Astrocyte (in vitro differentiated cells and primary cell): ENCODE measurements at regions not wholly inside any gene's neighbourhood (a gene's known extent, or its start where the extent isn't known, plus 50 kb on each side); places are given as distances from the start of the nearest gene placed in this dataset.

ENCODE experiments used
- DNase-seq: peaks from one replicate; pipeline ENCODE4 v3.0.0-alpha.2; 2010; ENCODE audit warnings: low read depth
- FAIRE-seq: peaks from 2 replicates; lab custom pipeline; 2011; peaks lifted over from hg19 to GRCh38; lab: Jason Lieb, UNC
- H2AFZ ChIP-seq: 2 replicates; pipeline ENCODE4 v1.6.0; 2012; ENCODE audit warnings: low read depth, low read length, inconsistent platforms
- H3K27ac ChIP-seq: 2 replicates; pipeline ENCODE4 v1.5.1; 2011; ENCODE audit warnings: low read depth, low read length, inconsistent platforms
- H3K27me3 ChIP-seq: 2 replicates; pipeline ENCODE4 v1.6.0; 2011; ENCODE audit warnings: low read length, inconsistent platforms; ENCODE audit not compliant: insufficient read depth
- H3K36me3 ChIP-seq: 2 replicates; pipeline ENCODE4 v1.5.1; 2011; ENCODE audit warnings: low read length, inconsistent platforms; ENCODE audit not compliant: insufficient read depth
- H3K4me1 ChIP-seq: 2 replicates; pipeline ENCODE4 v1.5.1; 2011; ENCODE audit warnings: low read length, inconsistent platforms; ENCODE audit not compliant: insufficient read depth
- H3K4me2 ChIP-seq: 2 replicates; pipeline ENCODE4 v1.6.0; 2012; ENCODE audit warnings: low read length, inconsistent platforms
- H3K4me3 ChIP-seq: 2 replicates; pipeline ENCODE4 v1.5.1; 2011; ENCODE audit warnings: low read depth, mild to moderate bottlenecking, low read length, inconsistent platforms; ENCODE audit not compliant: insufficient read depth
- H3K79me2 ChIP-seq: 2 replicates; pipeline ENCODE4 v1.6.0; 2012; ENCODE audit warnings: mild to moderate bottlenecking, low read length, inconsistent platforms; ENCODE audit not compliant: insufficient read depth
- H3K9ac ChIP-seq: 2 replicates; pipeline ENCODE4 v1.6.0; 2012; ENCODE audit warnings: mild to moderate bottlenecking, low read length, inconsistent platforms
- H3K9me3 ChIP-seq: 2 replicates; pipeline ENCODE4 v1.5.1; 2012; ENCODE audit warnings: low read depth, mild to moderate bottlenecking, low read length, inconsistent platforms; ENCODE audit not compliant: insufficient read depth
- H4K20me1 ChIP-seq: 2 replicates; pipeline ENCODE4 v1.6.0; 2012; ENCODE audit warnings: low read length, inconsistent platforms; ENCODE audit not compliant: insufficient read depth
- H3K27ac Mint-ChIP-seq: one replicate; pipeline ENCODE4 v1.8.0; 2021; ENCODE audit warnings: mild to moderate bottlenecking, mixed read lengths; ENCODE audit not compliant: unreplicated experiment
- H3K27me3 Mint-ChIP-seq: one replicate; pipeline ENCODE4 v1.8.0; 2021; ENCODE audit warnings: low read depth, mixed read lengths; ENCODE audit not compliant: unreplicated experiment
- H3K36me3 Mint-ChIP-seq: one replicate; pipeline ENCODE4 v1.8.0; 2021; ENCODE audit warnings: low read depth, mixed read lengths; ENCODE audit not compliant: unreplicated experiment
- H3K4me1 Mint-ChIP-seq: one replicate; pipeline ENCODE4 v1.8.0; 2021; ENCODE audit warnings: low read depth, mixed read lengths; ENCODE audit not compliant: unreplicated experiment
- H3K4me3 Mint-ChIP-seq: one replicate; pipeline ENCODE4 v1.8.0; 2021; ENCODE audit warnings: mild to moderate bottlenecking, moderate library complexity, mixed read lengths; ENCODE audit not compliant: unreplicated experiment
- H3K9me3 Mint-ChIP-seq: one replicate; pipeline ENCODE4 v1.8.0; 2021; ENCODE audit warnings: mild to moderate bottlenecking, mixed read lengths; ENCODE audit not compliant: unreplicated experiment
- EZH2 ChIP-seq: IDR thresholded peaks from 2 replicates; pipeline ENCODE4 v1.6.1; 2012; ENCODE audit warnings: mild to moderate bottlenecking, low read length, inconsistent platforms; ENCODE audit not compliant: insufficient read depth
- TF ChIP-seq, protein P1 (sequence below): IDR thresholded peaks from 2 replicates; pipeline ENCODE4 v1.5.1; 2011; ENCODE audit warnings: low read depth, mild to moderate bottlenecking, inconsistent platforms, low read length, moderate library complexity; ENCODE audit not compliant: insufficient read depth

DNA sequence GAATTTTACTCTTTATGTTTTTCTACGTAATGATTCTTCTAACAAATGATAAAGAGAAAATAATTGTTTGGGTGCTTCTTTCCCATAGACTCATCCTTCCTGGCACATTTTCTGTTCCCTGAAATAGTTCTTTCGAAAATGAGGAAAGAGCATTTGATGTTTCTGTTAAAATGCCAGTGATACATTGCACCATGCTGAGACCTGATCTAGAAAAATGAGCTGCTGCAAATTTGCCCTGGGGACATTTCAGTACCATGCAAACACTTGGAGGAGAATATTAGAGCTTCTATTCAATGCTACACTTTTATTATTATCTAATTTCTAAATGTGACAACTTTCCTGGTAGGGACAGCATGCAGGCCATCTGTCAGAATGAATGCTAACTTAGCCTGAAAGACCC is 83.3 kb downstream of the C4orf33 start:
- Histone ChIP-seq H3K4me3 (no peak overlapping the region), H3K9ac (no peak overlapping the region), H3K9me3 (no peaks in the 10 kb centered on the region), H3K27me3 (no peaks in the 10 kb centered on the region), H3K4me2 (no peak overlapping the region), H4K20me1 (no peaks in the 10 kb centered on the region), H2AFZ (no peak overlapping the region), H3K36me3 (no peaks in the 10 kb centered on the region), H3K4me1 (no peaks in the 10 kb centered on the region), H3K27ac (no peak overlapping the region), H3K79me2 (no peaks in the 10 kb centered on the region)
- FAIRE-seq: no peak
- H3K27me3 Mint-ChIP-seq: no peaks in the 10 kb centered on the region
- H3K9me3 Mint-ChIP-seq: no peaks in the 10 kb centered on the region
- H3K4me1 Mint-ChIP-seq: peaks cover 4% of the 10 kb centered on the region
- TF ChIP-seq, protein P1, sequence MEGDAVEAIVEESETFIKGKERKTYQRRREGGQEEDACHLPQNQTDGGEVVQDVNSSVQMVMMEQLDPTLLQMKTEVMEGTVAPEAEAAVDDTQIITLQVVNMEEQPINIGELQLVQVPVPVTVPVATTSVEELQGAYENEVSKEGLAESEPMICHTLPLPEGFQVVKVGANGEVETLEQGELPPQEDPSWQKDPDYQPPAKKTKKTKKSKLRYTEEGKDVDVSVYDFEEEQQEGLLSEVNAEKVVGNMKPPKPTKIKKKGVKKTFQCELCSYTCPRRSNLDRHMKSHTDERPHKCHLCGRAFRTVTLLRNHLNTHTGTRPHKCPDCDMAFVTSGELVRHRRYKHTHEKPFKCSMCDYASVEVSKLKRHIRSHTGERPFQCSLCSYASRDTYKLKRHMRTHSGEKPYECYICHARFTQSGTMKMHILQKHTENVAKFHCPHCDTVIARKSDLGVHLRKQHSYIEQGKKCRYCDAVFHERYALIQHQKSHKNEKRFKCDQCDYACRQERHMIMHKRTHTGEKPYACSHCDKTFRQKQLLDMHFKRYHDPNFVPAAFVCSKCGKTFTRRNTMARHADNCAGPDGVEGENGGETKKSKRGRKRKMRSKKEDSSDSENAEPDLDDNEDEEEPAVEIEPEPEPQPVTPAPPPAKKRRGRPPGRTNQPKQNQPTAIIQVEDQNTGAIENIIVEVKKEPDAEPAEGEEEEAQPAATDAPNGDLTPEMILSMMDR: no peak
- TF ChIP-seq EZH2: no peak
- H3K36me3 Mint-ChIP-seq: no peaks in the 10 kb centered on the region
- H3K4me3 Mint-ChIP-seq: no peak overlapping the region
- no peak overlapping the region for H3K27ac Mint-ChIP-seq
- DNase-seq: no peak

DNA sequence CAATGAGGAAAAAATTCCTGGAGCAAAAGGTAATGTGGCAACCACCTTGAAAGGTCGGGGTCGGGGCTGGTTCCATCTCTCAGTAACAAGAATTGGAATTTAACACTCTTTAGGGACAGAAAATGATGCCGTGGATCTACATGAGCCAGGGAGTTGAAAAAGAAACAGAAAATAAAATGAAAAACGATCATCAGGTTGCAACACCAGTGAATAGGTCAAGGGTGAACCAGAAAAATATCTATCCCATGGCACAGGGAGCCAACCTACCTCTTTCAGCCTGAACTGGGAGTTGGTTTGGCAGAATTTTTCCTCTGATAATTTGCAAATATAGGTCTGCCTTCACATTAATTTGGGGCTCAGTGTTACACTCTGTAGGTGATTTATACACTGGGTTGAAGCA is 93.7 kb downstream of the C4orf33 start:
- no peak for DNase-seq
- Histone ChIP-seq H3K79me2 (no peaks in the 10 kb centered on the region), H3K4me1 (no peaks in the 10 kb centered on the region), H4K20me1 (no peaks in the 10 kb centered on the region), H2AFZ (no peak overlapping the region), H3K9me3 (no peaks in the 10 kb centered on the region), H3K9ac (no peak overlapping the region), H3K4me2 (no peak overlapping the region), H3K36me3 (no peaks in the 10 kb centered on the region), H3K27me3 (no peaks in the 10 kb centered on the region), H3K4me3 (no peak overlapping the region), H3K27ac (no peak overlapping the region)
- Mint-ChIP-seq H3K4me1 (peaks cover 2% of the 10 kb centered on the region), H3K4me3 (no peak overlapping the region), H3K9me3 (no peaks in the 10 kb centered on the region), H3K36me3 (no peaks in the 10 kb centered on the region), H3K27ac (no peak overlapping the region), H3K27me3 (no peaks in the 10 kb centered on the region)
- TF ChIP-seq EZH2: no peak
- TF ChIP-seq, protein P1: no peak
- FAIRE-seq: no peak

DNA sequence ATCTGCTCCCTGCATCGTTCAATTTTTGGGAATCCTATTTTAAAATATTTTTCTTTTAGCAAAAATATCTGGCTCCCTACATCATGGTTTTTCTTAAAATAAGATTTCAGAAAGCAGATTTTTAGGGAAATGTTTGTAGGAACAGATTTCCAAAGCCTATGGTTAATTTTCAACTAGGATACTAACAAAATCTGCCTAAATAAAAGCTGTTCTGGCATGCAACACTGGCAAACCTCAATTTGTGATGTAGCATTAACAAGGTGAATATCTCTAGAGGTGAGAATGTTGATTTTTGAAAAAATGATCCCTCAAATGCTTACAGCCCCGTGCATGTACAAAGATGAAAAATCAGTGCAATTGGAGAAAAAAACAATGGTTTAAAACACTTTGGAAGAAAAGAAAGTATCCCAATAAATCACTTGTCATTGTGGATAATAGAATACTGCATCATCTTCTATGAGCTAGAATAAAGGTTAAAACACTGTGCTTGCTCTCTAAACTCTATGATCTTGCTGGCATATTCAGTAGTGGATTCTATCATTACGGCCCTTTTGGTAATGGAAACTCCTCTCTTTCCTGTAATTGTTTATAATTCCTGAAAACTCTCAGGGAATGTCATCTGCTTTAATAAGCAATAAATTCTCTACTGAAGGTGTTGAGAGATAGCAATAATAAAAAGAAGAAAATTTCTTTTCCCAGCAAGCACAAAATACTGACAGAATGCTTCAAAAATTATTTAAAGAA is 97.6 kb downstream of the C4orf33 start:
- Histone ChIP-seq H3K79me2 (no peaks in the 10 kb centered on the region), H3K4me3 (no peak overlapping the region), H3K4me1 (no peaks in the 10 kb centered on the region), H2AFZ (no peak overlapping the region), H3K9me3 (no peaks in the 10 kb centered on the region), H3K27ac (no peak overlapping the region), H3K27me3 (no peaks in the 10 kb centered on the region), H3K9ac (no peak overlapping the region), H3K36me3 (no peaks in the 10 kb centered on the region), H3K4me2 (no peak overlapping the region), H4K20me1 (no peaks in the 10 kb centered on the region)
- H3K27me3 Mint-ChIP-seq: no peaks in the 10 kb centered on the region
- FAIRE-seq: no peak
- H3K36me3 Mint-ChIP-seq: no peaks in the 10 kb centered on the region
- H3K27ac Mint-ChIP-seq: no peak overlapping the region
- DNase-seq: no peak
- no peak for TF ChIP-seq EZH2
- TF ChIP-seq, protein P1: no peak
- no peaks in the 10 kb centered on the region for H3K9me3 Mint-ChIP-seq
- H3K4me3 Mint-ChIP-seq: no peak overlapping the region
- peaks cover 2% of the 10 kb centered on the region for H3K4me1 Mint-ChIP-seq
